ENCODE measurements at regions not wholly inside any gene's neighbourhood (a gene's known extent, or its start where the extent isn't known, plus 50 kb on each side); places are given as distances from the start of the nearest gene placed in this dataset.

DNA sequence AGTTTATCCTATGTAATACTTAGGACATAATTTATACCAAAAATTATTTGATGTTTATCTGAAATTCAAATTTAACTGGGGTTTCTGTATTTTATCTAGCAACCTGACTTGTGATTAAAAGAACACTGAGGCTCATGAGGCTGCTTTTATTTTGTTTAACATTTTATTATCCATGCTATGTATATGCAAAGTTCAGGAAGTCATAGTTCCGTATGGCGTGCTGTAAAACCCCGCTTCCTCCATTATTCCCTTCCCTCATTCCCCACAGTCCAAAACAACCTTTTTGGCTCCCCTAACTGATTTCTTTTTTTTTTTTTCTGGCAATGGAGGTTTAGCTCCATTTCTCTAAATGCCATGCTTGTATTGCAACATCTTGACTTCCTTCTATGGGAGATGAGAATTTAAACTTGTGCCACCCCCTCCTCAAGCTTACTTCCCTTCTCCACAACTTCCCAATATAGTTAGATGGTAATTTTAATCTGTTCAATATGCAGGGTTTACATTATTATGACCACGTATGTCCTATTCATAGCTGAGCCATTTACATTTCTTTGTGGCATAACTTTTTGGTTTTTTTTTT is 138.0 kb upstream of the DNAH14 start:
- Mint-ChIP-seq H3K27me3 (no peaks in the 10 kb centered on the region), H3K9me3 (peaks cover 7% of the 10 kb centered on the region), H3K36me3 (ENCODE audit: low read depth) (no peaks in the 10 kb centered on the region), H3K27ac (no peak overlapping the region), H3K4me1 (peaks cover 3% of the 10 kb centered on the region), H3K4me3 (no peak overlapping the region)
- DNase-seq = no peak
- POLR2A ChIA-PET = no interaction called here
- CTCF ChIA-PET = interaction anchor here (0.6 kb wide), 1 partner anchor 1046 kb away, joined by 3 read pairs; no protein-coding TSS in a partner anchor

DNA sequence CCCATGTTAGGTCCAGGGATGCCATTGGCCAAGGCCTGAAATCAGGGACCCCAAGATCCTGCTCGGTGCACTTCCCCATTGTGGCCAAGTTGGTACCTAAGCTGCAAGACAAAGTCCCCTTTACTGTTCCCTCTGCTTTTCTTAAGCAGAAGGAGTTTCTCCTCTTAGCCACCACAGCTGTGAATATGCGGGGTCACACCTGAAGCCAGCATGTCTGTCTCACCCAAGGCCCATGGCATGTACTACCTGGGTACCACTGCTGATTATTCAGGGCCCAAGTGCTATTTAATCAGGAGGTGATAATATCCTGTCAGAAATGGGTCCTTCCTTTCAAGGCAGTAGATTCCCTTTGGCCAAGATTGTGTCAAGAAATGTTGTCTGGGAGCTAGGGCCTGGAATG is 133.9 kb upstream of the DNAH14 start:
- Mint-ChIP-seq H3K36me3 (ENCODE audit: low read depth) (no peaks in the 10 kb centered on the region), H3K27me3 (no peaks in the 10 kb centered on the region), H3K4me1 (no peaks in the 10 kb centered on the region), H3K9me3 (no peaks in the 10 kb centered on the region), H3K4me3 (no peak overlapping the region), H3K27ac (no peak overlapping the region)
- ChIA-PET CTCF (interaction anchor here (0.6 kb wide), 1 partner anchor 1484 kb away, joined by 3 read pairs; no protein-coding TSS in a partner anchor), POLR2A (no interaction called here)
- DNase-seq = no peak

- H3K36me3 Mint-ChIP-seq (ENCODE audit: low read depth) = no peaks in the 10 kb centered on the region
- H3K4me3 Mint-ChIP-seq = no peak overlapping the region
- no peaks in the 10 kb centered on the region for H3K27me3 Mint-ChIP-seq
- H3K9me3 Mint-ChIP-seq = no peaks in the 10 kb centered on the region
- peaks cover under 1% of the 10 kb centered on the region for H3K4me1 Mint-ChIP-seq
- POLR2A ChIA-PET = no interaction called here
- CTCF ChIA-PET = no interaction called here
- no peak overlapping the region for H3K27ac Mint-ChIP-seq
- DNase-seq = no peak
Measured at GRCh38 chr1:224799083-224799482, 130.4 kb upstream of the DNAH14 start.

GRCh38 chr1:224800486-224801119 is 128.9 kb upstream of the DNAH14 start:
- H3K4me3 Mint-ChIP-seq = no peak overlapping the region
- no peak for DNase-seq
- H3K36me3 Mint-ChIP-seq (ENCODE audit: low read depth) = no peaks in the 10 kb centered on the region
- no peak overlapping the region for H3K27ac Mint-ChIP-seq
- H3K9me3 Mint-ChIP-seq = no peaks in the 10 kb centered on the region
- peaks cover 2% of the 10 kb centered on the region for H3K4me1 Mint-ChIP-seq
- ChIA-PET POLR2A (no interaction called here), CTCF (no interaction called here)
- H3K27me3 Mint-ChIP-seq = no peaks in the 10 kb centered on the region

DNA sequence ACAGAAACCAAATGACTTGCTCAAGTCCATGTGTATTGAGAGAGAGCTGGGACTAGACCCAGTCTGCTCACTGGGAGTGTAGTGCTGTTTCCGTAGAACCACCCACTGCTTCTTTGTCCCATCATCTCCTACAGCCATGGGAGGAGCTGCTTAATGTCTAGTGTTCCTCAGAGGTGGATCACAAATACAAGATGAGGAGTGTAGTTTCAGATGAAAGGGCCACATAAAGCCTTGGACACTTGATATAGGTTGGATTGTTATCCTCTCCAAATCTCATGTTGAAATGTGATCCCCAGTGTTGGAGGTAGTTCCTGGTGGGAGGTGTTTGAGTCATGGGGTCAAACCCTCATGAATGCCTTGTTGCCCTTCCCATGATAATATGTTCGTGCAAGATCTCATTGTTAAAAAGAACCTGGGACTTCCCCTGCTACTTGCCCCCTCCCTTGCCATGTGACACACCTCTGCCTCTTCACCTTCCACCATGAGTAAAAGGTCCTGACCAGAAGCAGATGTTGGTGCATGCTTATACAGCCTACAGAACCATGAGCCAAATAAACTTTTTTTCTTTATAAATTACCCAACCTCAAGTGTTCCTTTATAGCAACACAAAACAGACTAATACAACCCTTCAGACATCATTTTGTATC is 127.5 kb upstream of the DNAH14 start:
- DNase-seq = no peak
- H3K4me1 Mint-ChIP-seq = peaks cover 2% of the 10 kb centered on the region
- peaks cover 3% of the 10 kb centered on the region for H3K27me3 Mint-ChIP-seq
- H3K4me3 Mint-ChIP-seq = no peak overlapping the region
- H3K36me3 Mint-ChIP-seq (ENCODE audit: low read depth) = no peaks in the 10 kb centered on the region
- H3K27ac Mint-ChIP-seq = peak overlapping the region; percentile 11
- POLR2A ChIA-PET = no interaction called here
- CTCF ChIA-PET = no interaction called here
- H3K9me3 Mint-ChIP-seq = no peaks in the 10 kb centered on the region

- H3K4me1 Mint-ChIP-seq = peaks cover 2% of the 10 kb centered on the region
- DNase-seq = no peak
- H3K27ac Mint-ChIP-seq = no peak overlapping the region
- H3K4me3 Mint-ChIP-seq = no peak overlapping the region
- ChIA-PET POLR2A (no interaction called here), CTCF (no interaction called here)
- no peaks in the 10 kb centered on the region for H3K9me3 Mint-ChIP-seq
- H3K36me3 Mint-ChIP-seq (ENCODE audit: low read depth) = no peaks in the 10 kb centered on the region
- H3K27me3 Mint-ChIP-seq = peaks cover 3% of the 10 kb centered on the region
Measured at GRCh38 chr1:224802617-224803016, 126.9 kb upstream of the DNAH14 start.

DNA sequence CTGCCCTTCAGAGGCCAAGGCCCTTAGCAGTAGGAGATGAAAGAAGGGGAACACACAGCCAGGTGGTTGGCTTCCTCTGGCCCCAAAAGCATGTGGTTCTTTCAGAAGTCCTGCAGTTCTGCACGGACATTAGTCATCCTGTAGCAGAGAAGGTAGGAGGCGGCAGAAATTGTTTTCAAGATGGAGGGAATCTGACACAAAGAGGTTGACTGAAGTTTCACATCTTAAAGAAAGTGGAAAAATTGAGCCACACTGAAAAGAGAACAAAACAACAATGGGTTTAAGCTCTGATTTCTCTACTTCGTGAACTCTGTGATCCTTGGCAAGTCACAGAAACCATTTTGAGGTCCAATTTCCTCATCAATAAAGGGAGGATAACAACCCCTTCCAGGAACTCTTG is 125.3 kb upstream of the DNAH14 start:
- no peaks in the 10 kb centered on the region for H3K36me3 Mint-ChIP-seq (ENCODE audit: low read depth)
- ChIA-PET CTCF (no interaction called here), POLR2A (no interaction called here)
- H3K9me3 Mint-ChIP-seq = no peaks in the 10 kb centered on the region
- H3K4me1 Mint-ChIP-seq = peaks cover 2% of the 10 kb centered on the region
- no peak for DNase-seq
- H3K27me3 Mint-ChIP-seq = peaks cover 3% of the 10 kb centered on the region
- H3K4me3 Mint-ChIP-seq = no peak overlapping the region
- H3K27ac Mint-ChIP-seq = no peak overlapping the region

DNA sequence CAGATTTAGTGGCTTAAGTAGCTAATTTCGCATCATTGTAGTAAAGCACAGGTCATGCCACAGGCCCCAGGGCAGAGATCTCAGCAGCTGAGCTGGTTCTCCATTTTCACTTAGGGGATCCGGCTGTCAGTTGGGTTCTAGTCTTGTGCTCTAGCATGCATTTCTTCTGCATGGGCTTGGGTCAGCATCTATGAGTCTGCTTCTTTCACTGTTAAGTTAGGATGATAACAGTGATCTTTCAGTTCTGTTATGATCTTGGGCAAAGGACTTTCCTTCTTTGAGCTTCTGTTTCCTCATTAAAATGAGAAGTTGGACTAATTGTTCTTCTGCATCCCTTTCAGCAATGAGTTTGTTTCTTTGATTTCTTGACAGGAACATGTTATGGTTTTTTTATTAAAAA is 123.6 kb upstream of the DNAH14 start:
- no peaks in the 10 kb centered on the region for H3K36me3 Mint-ChIP-seq (ENCODE audit: low read depth)
- POLR2A ChIA-PET = no interaction called here
- peaks cover 2% of the 10 kb centered on the region for H3K4me1 Mint-ChIP-seq
- no peak overlapping the region for H3K4me3 Mint-ChIP-seq
- H3K9me3 Mint-ChIP-seq = no peaks in the 10 kb centered on the region
- no peak for DNase-seq
- H3K27ac Mint-ChIP-seq = no peak overlapping the region
- CTCF ChIA-PET = no interaction called here
- H3K27me3 Mint-ChIP-seq = peaks cover 3% of the 10 kb centered on the region

DNA sequence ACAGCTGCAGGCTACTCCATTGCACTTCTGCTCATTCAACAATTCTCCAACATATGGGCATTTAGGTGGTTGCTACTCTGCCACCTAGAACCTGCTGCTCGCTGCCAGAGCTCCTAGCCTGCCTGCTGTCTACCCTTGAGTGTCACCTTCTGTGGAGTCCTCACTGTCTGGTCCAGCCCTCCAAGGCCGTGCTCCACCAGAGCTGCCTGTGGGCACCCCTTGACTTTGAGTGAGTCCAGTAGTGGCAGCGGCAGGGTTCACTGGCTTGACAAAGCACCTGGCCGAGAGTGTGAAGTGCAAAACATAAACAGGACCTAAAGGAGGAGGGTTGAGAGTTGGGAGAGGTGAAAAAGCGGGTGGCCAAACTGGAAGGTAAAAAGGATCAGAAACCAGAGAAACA is 120.3 kb upstream of the DNAH14 start:
- peaks cover 3% of the 10 kb centered on the region for H3K9me3 Mint-ChIP-seq
- no peaks in the 10 kb centered on the region for H3K36me3 Mint-ChIP-seq (ENCODE audit: low read depth)
- ChIA-PET CTCF (no interaction called here), POLR2A (no interaction called here)
- no peak overlapping the region for H3K27ac Mint-ChIP-seq
- no peak for DNase-seq
- no peak overlapping the region for H3K4me3 Mint-ChIP-seq
- H3K27me3 Mint-ChIP-seq = peaks cover 3% of the 10 kb centered on the region
- peaks cover under 1% of the 10 kb centered on the region for H3K4me1 Mint-ChIP-seq

GRCh38 chr1:224809613-224810012 is 119.9 kb upstream of the DNAH14 start:
- DNase-seq = no peak
- Mint-ChIP-seq H3K4me1 (no peaks in the 10 kb centered on the region), H3K36me3 (ENCODE audit: low read depth) (no peaks in the 10 kb centered on the region), H3K4me3 (no peak overlapping the region), H3K27me3 (peaks cover 3% of the 10 kb centered on the region), H3K9me3 (peaks cover 3% of the 10 kb centered on the region), H3K27ac (no peak overlapping the region)
- POLR2A ChIA-PET = no interaction called here
- CTCF ChIA-PET = no interaction called here

DNA sequence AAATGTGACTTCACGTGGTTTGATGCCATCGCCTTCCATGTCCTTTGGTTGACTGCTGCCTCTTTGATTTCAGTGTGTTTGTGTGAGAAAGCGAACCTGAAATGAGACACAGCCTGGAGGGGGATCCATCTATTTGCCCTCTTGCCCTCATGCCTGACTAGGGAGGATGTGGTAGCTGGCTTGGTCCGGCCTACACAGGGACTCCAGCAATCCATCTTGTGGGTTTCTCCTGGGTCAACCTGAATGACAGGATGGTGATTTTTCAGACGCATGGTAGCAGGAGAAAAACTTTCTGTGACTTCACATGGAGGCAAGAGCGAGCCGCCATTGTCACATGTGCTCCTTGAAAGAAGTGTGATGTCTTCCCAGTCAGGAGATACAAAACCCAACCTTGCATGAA is 117.9 kb upstream of the DNAH14 start:
- DNase-seq = no peak
- no peak overlapping the region for H3K27ac Mint-ChIP-seq
- ChIA-PET POLR2A (no interaction called here), CTCF (no interaction called here)
- H3K27me3 Mint-ChIP-seq = peaks cover 1% of the 10 kb centered on the region
- peaks cover 3% of the 10 kb centered on the region for H3K9me3 Mint-ChIP-seq
- no peak overlapping the region for H3K4me3 Mint-ChIP-seq
- no peaks in the 10 kb centered on the region for H3K36me3 Mint-ChIP-seq (ENCODE audit: low read depth)
- no peaks in the 10 kb centered on the region for H3K4me1 Mint-ChIP-seq

DNA sequence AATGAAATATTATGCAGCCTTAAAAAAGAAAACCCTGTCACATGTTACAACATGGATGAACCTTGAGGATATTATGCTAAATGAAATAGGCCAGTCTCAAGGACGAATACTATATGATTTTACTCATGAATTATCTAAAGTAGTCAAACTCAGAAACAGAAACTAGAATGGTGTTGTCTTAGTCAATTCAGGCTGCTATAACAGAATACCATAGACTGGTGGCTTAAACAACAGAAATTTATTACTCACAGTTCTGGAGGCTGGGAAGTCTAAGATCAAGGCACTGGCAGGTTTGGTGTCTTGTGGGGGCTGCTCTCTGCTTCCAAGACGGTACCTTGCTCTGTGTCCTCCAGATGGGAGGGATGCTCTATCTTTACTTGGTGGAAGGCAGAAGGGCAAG is 113.8 kb upstream of the DNAH14 start:
- Mint-ChIP-seq H3K27ac (no peak overlapping the region), H3K36me3 (ENCODE audit: low read depth) (no peaks in the 10 kb centered on the region), H3K4me3 (no peak overlapping the region), H3K4me1 (no peaks in the 10 kb centered on the region), H3K9me3 (peaks cover 3% of the 10 kb centered on the region), H3K27me3 (peaks cover 5% of the 10 kb centered on the region)
- CTCF ChIA-PET = no interaction called here
- no peak for DNase-seq
- POLR2A ChIA-PET = no interaction called here

GRCh38 chr1:224816062-224816461 is 113.4 kb upstream of the DNAH14 start:
- ChIA-PET POLR2A (no interaction called here), CTCF (no interaction called here)
- no peak overlapping the region for H3K4me3 Mint-ChIP-seq
- no peaks in the 10 kb centered on the region for H3K4me1 Mint-ChIP-seq
- no peaks in the 10 kb centered on the region for H3K36me3 Mint-ChIP-seq (ENCODE audit: low read depth)
- DNase-seq = no peak
- H3K27me3 Mint-ChIP-seq = peaks cover 5% of the 10 kb centered on the region
- peaks cover 3% of the 10 kb centered on the region for H3K9me3 Mint-ChIP-seq
- H3K27ac Mint-ChIP-seq = no peak overlapping the region

DNA sequence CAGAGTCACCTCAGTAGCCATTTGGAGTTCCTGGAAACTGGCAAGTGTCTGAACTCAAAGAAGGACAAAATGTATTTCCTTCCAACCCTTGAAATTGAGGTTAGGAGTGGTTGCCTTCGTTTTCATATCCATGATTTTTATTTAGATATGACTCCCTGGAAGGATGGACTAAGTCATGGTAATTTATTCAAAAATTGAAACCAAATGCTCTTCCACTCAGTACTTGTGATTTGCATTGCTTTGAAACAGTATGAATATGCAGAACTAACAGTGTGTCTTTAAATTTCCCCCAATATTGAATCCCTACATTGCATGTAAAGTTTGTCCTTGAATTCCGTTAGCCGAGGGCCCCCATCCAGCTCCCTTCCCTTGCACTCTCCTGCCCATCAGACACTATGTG is 112.1 kb upstream of the DNAH14 start:
- no peaks in the 10 kb centered on the region for H3K4me1 Mint-ChIP-seq
- peaks cover 11% of the 10 kb centered on the region for H3K9me3 Mint-ChIP-seq
- no peak for DNase-seq
- POLR2A ChIA-PET = no interaction called here
- H3K4me3 Mint-ChIP-seq = no peak overlapping the region
- H3K27ac Mint-ChIP-seq = no peak overlapping the region
- CTCF ChIA-PET = no interaction called here
- peaks cover 5% of the 10 kb centered on the region for H3K27me3 Mint-ChIP-seq
- no peaks in the 10 kb centered on the region for H3K36me3 Mint-ChIP-seq (ENCODE audit: low read depth)
